HG03097 (cell line): ENCODE measurements at regions not wholly inside any gene's neighbourhood (a gene's known extent, or its start where the extent isn't known, plus 50 kb on each side); places are given as distances from the start of the nearest gene placed in this dataset.
"Not testable (repeated sequence)": the region's sequence is repeated elsewhere in the genome, so short reads cannot be mapped to it uniquely, and the experiment has no call there.

Experiments
- ATAC-seq: cut with Tn5 transposase; IDR thresholded peaks from one replicate; pipeline ENCODE4 v1.9.1; 2021; ENCODE audit not compliant: unreplicated experiment, low FRiP score

GRCh38 chr13:97770231-97770630 lies 183.2 kb upstream of the IPO5 start:
- not testable (repeated sequence) for ATAC-seq

GRCh38 chr13:97772466-97772865 lies 181.0 kb upstream of the IPO5 start:
- ATAC-seq, result not testable (repeated sequence)

GRCh38 chr13:97774391-97775100 lies 178.9 kb upstream of the IPO5 start:
- not testable (repeated sequence) for ATAC-seq

- ATAC-seq, result no peak
Measured at GRCh38 chr13:97780486-97780885, 173.0 kb upstream of the IPO5 start.

- ATAC-seq, result no peak
Measured at GRCh38 chr13:97781891-97782305, 171.6 kb upstream of the IPO5 start.

- no peak for ATAC-seq
Measured at GRCh38 chr13:97786510-97786909, 167.0 kb upstream of the IPO5 start.

- ATAC-seq, result no peak
Measured at GRCh38 chr13:97797553-97797952, 155.9 kb upstream of the IPO5 start.

GRCh38 chr13:97798171-97798821 lies 155.2 kb upstream of the IPO5 start:
- no peak for ATAC-seq

- ATAC-seq, result no peak
Measured at GRCh38 chr13:97798836-97799235, 154.6 kb upstream of the IPO5 start.

- ATAC-seq, result no peak
Measured at GRCh38 chr13:97802213-97802612, 151.3 kb upstream of the IPO5 start.

- no peak for ATAC-seq
Measured at GRCh38 chr13:97809576-97809975, 143.9 kb upstream of the IPO5 start.

- no peak for ATAC-seq
Measured at GRCh38 chr13:97810152-97810551, 143.3 kb upstream of the IPO5 start.

- no peak for ATAC-seq
Measured at GRCh38 chr13:97822377-97822776, 131.1 kb upstream of the IPO5 start.

GRCh38 chr13:97826421-97827012 lies 127.0 kb upstream of the IPO5 start:
- ATAC-seq, result no peak

GRCh38 chr13:97834250-97834649 lies 119.2 kb upstream of the IPO5 start:
- ATAC-seq, result no peak

GRCh38 chr13:97843189-97843588 lies 110.3 kb upstream of the IPO5 start:
- no peak for ATAC-seq

GRCh38 chr13:97844151-97844550 lies 109.3 kb upstream of the IPO5 start:
- ATAC-seq, result no peak

GRCh38 chr13:97848886-97849285 lies 104.6 kb upstream of the IPO5 start:
- ATAC-seq, result no peak

GRCh38 chr13:97849305-97849704 lies 104.2 kb upstream of the IPO5 start:
- ATAC-seq, result peak; percentile 94

GRCh38 chr13:97851269-97851668 lies 102.2 kb upstream of the IPO5 start:
- ATAC-seq, result no peak

- no peak for ATAC-seq
Measured at GRCh38 chr13:97852181-97852874, 101.1 kb upstream of the IPO5 start.
